T-helper 1 cell (primary cell): ENCODE measurements at regions not wholly inside any gene's neighbourhood (a gene's known extent, or its start where the extent isn't known, plus 50 kb on each side); places are given as distances from the start of the nearest gene placed in this dataset.
A peak's percentile ranks its signal among the peaks of the same experiment; 100 is the strongest.
"Not testable (repeated sequence)": the region's sequence is repeated elsewhere in the genome, so short reads cannot be mapped to it uniquely, and the experiment has no call there.

ENCODE experiments used
- DNase-seq, 5 donors: peaks; one replicate each; pipeline ENCODE4 v3.0.0-alpha.2; 2012 to 2020

- DNase-seq = peak in 1 of 5 donors; percentile 18
These were observed 55.1 kb downstream of the RBMXL2 start for GRCh38 chr11:7143908-7144307.

DNA sequence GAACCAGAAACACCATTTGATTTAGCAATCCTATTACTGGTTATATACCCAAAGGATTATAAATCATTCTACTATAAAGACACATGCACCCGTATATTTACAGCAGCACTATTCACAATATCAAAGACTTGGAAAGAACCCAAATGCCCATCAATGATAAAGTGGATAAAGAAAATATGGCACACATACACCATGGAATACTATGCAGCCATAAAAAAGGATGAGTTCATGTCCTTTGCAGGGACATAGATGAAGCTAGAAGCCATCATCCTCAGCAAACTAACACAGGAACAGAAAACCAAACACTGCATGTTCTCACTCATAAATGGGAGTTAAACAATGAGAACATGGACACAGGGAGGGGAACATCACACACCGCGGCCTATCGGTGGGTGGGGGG, 61.3 kb downstream of the RBMXL2 start:
- DNase-seq = not testable (repeated sequence)

- DNase-seq = peak in 1 of 5 donors; percentile 56
These were observed 66.1 kb downstream of the RBMXL2 start for GRCh38 chr11:7154881-7155361.

DNA sequence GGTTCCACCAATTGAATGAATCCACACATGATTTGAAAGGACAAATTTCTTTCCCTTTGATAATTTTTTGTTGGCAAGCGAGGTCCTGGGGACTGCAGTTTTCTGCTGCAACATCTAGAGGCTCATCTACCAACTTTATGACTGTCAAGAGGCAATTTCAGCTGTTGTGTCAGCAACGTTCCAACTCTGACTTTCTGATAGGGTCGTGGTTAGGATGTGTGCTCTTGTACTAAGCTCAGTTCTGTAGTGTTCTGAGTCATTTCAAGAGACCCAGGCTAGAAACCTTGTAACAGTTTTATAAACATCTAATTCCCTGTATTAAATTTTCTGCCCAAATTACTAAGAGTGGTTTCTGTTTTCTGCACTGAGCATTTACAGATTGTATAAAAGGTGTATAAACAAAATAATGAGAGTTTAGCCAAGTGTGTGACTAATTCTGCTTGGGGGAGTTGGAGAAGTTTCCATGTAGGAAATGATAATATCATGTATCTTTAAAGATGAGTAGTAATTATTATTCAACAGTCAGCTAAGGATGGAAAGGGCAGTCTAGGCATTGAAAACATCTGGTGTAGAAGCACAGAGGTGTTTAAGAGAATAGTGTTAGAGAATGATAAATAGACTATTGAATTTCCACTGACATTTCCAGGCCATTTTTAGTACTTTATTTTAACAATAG, 72.2 kb downstream of the RBMXL2 start:
- DNase-seq = peak in 1 of 5 donors; percentile 83

DNA sequence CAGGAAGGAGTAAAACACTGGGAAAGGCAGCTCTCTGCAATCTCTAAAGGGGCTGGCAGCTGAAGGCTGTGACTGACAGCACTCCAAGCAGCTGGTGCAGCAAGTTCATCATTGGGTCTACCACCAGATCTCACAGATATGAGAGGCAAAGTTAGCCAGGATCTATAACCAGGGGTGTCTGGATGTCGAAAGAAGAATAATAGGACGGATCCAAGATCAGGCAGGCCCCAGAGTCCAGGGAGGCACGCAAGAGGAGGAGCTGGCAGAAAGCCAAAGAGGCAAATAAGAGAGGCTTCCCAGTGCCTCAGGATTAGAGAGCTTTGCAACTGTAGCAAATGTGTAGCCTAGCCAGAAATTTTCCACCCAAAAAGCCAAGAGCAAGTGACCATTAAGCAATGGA, 77.1 kb downstream of the RBMXL2 start:
- no peak for DNase-seq

GRCh38 chr11:7167976-7168740, 79.4 kb downstream of the RBMXL2 start:
- DNase-seq = no peak

DNA sequence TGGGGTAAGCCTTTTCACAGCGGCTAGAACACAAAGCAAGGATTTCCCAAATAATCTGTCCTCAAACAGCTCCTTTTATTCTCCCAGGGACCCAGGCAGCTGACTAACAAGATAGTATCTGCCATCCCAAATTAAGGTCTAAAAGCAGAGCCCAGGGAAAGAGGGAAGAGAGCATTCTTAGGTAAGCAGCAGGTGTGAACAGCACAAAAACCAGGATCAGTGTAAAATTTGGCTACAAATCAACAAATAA, 79.9 kb downstream of the RBMXL2 start:
- no peak for DNase-seq

- DNase-seq = no peak
These were observed 81.3 kb upstream of the SYT9 start for GRCh38 chr11:7170431-7170830.

DNA sequence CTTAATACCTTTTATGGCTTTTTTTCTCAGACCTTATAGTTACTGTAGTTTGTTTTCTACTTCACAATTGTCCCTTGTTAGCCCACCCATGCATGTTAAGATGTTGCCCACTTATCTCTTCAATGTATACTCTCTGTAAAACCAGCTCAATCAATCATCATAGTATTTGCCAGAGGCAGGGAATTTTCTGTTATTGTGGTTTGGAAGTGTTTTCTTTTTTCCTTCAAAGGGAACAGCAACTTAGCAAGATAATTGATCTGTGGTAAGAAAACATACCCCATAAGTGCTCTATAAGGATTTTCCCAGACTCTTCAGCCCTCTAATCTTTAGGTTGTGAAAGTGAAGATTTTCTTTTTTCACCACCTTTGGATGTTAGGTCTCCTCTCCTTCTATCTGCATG, 76.7 kb upstream of the SYT9 start:
- DNase-seq = no peak

GRCh38 chr11:7186190-7186589, 65.5 kb upstream of the SYT9 start:
- no peak for DNase-seq

- DNase-seq = no peak
These were observed 65.0 kb upstream of the SYT9 start for GRCh38 chr11:7186676-7187075.

DNA sequence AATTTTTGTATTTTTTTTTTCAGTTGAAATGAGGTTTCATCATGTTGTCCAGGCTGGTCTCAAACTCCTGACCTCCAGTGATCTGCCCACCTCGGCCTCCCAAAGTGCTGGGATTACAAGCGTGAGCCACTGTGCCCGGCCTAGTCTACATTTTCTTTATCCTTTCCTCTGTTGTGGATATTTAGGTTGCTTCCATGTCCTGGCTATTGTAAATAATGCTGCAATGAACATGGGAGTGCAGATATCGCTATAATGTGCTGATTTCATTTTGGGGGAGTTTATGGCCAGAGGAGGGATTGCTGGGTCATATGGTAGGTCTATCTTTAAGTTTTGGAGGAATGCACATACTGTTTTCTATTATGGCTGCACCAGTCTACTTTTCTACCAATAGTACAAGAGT, 58.9 kb upstream of the SYT9 start:
- DNase-seq = not testable (repeated sequence)

GRCh38 chr11:7196396-7197146, 55.1 kb upstream of the SYT9 start:
- DNase-seq = no peak

GRCh38 chr11:7197469-7197868, 54.2 kb upstream of the SYT9 start:
- no peak for DNase-seq
